ENCODE measurements at regions not wholly inside any gene's neighbourhood (a gene's known extent, or its start where the extent isn't known, plus 50 kb on each side); places are given as distances from the start of the nearest gene placed in this dataset.

DNA sequence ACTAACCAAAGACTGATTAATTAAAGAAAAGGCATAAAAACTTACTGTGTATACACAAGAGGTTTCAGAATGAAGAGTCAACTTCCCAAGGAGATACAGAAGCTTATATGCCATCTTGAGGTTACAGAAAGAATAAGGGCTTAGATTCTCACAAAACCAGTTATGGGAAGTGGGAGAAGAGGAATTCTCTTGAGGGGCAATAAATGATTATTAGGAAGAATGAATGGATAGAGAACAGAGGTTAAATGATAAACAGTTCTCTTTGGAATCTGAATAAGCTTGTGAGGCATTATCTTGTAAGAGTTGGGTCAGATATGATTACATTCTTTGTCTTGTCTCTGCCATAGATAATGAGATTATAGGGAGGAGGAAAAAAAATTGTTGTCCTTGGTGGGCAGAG lies 126.7 kb upstream of the SPATA16 start:
- TF ChIP-seq, protein P1, sequence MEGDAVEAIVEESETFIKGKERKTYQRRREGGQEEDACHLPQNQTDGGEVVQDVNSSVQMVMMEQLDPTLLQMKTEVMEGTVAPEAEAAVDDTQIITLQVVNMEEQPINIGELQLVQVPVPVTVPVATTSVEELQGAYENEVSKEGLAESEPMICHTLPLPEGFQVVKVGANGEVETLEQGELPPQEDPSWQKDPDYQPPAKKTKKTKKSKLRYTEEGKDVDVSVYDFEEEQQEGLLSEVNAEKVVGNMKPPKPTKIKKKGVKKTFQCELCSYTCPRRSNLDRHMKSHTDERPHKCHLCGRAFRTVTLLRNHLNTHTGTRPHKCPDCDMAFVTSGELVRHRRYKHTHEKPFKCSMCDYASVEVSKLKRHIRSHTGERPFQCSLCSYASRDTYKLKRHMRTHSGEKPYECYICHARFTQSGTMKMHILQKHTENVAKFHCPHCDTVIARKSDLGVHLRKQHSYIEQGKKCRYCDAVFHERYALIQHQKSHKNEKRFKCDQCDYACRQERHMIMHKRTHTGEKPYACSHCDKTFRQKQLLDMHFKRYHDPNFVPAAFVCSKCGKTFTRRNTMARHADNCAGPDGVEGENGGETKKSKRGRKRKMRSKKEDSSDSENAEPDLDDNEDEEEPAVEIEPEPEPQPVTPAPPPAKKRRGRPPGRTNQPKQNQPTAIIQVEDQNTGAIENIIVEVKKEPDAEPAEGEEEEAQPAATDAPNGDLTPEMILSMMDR (conservative IDR thresholded peaks at IDR 0.05 in 1 of 2, IDR thresholded peaks at IDR 0.05 in 1 of 2; ENCODE audit: low read depth in 1 of 2, low read length in 2 of 2): no peak
- TF ChIP-seq EZH2 (IDR thresholded peaks at IDR 0.05; ENCODE audit: low read length, missing control alignments): no peak
- no peak overlapping the region for H2AFZ ChIP-seq (ENCODE audit: low read length)
- no peak overlapping the region for H3K4me3 ChIP-seq (replicated peaks in 1 of 4; ENCODE audit: control extremely low read depth in 1 of 4, insufficient read depth in 1 of 4, low read depth in 3 of 4, low read length in 4 of 4)

DNA sequence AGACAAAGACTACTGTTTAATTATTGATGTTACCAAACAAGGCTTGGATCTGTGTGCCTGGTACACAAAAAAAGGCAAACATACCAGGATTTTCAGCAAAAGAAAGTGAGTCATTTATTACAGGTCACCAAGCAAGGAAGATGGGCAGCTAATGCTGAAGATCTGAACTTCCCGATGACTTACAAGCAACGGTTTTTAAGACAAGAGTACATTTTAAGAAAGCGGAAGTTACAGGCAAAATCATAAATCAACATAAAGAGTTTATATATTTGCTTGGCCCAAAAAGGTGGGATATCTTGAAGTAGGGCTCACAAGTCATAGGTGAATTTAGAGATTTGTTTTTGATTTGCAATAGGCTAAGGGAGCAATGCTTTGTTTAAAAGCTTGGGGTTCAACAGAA lies 125.4 kb upstream of the SPATA16 start:
- H3K36me3 ChIP-seq (ENCODE audit: control insufficient read depth, insufficient read depth, low read length): no peaks in the 10 kb centered on the region
- no peaks in the 10 kb centered on the region for H3K27me3 ChIP-seq (ENCODE audit: control insufficient read depth, insufficient read depth, low read length)
- DNase-seq (ENCODE audit: low read depth in 2 of 2): no peak
- TF ChIP-seq EZH2 (IDR thresholded peaks at IDR 0.05; ENCODE audit: low read length, missing control alignments): no peak
- TF ChIP-seq, protein P1 (conservative IDR thresholded peaks at IDR 0.05 in 1 of 2, IDR thresholded peaks at IDR 0.05 in 1 of 2; ENCODE audit: low read depth in 1 of 2, low read length in 2 of 2): no peak
- H3K9me3 ChIP-seq (ENCODE audit: control insufficient read depth, insufficient read depth, low read depth, low read length): no peaks in the 10 kb centered on the region
- no peak overlapping the region for H3K4me2 ChIP-seq (ENCODE audit: extremely low read depth, insufficient read depth, low read length)
- no peak overlapping the region for H3K4me3 ChIP-seq (replicated peaks in 1 of 4; ENCODE audit: control extremely low read depth in 1 of 4, insufficient read depth in 1 of 4, low read depth in 3 of 4, low read length in 4 of 4)
- no peaks in the 10 kb centered on the region for H3K4me1 ChIP-seq (ENCODE audit: control insufficient read depth, extremely low read depth, insufficient read depth, low read length)
- H3K79me2 ChIP-seq (ENCODE audit: control insufficient read depth, insufficient read depth, low read length): no peaks in the 10 kb centered on the region
- H4K20me1 ChIP-seq (ENCODE audit: control insufficient read depth, extremely low read depth, insufficient read depth, low read length): no peaks in the 10 kb centered on the region
- H2AFZ ChIP-seq (ENCODE audit: low read length): no peak overlapping the region
- no peak overlapping the region for H3K9ac ChIP-seq (ENCODE audit: insufficient read depth, low read length)
- H3K27ac ChIP-seq (ENCODE audit: insufficient read depth, low read length): no peak overlapping the region

More for the DNA sequence above, 126.7 kb upstream of the SPATA16 start:
- no peak for DNase-seq (ENCODE audit: low read depth in 2 of 2)
- no peak overlapping the region for H3K4me2 ChIP-seq (ENCODE audit: extremely low read depth, insufficient read depth, low read length)
- no peaks in the 10 kb centered on the region for H3K9me3 ChIP-seq (ENCODE audit: control insufficient read depth, insufficient read depth, low read depth, low read length)
- H3K4me1 ChIP-seq (ENCODE audit: control insufficient read depth, extremely low read depth, insufficient read depth, low read length): no peaks in the 10 kb centered on the region
- no peaks in the 10 kb centered on the region for H3K79me2 ChIP-seq (ENCODE audit: control insufficient read depth, insufficient read depth, low read length)
- no peaks in the 10 kb centered on the region for H3K36me3 ChIP-seq (ENCODE audit: control insufficient read depth, insufficient read depth, low read length)
- no peaks in the 10 kb centered on the region for H4K20me1 ChIP-seq (ENCODE audit: control insufficient read depth, extremely low read depth, insufficient read depth, low read length)
- no peaks in the 10 kb centered on the region for H3K27me3 ChIP-seq (ENCODE audit: control insufficient read depth, insufficient read depth, low read length)
- H3K9ac ChIP-seq (ENCODE audit: insufficient read depth, low read length): no peak overlapping the region
- no peak overlapping the region for H3K27ac ChIP-seq (ENCODE audit: insufficient read depth, low read length)

DNA sequence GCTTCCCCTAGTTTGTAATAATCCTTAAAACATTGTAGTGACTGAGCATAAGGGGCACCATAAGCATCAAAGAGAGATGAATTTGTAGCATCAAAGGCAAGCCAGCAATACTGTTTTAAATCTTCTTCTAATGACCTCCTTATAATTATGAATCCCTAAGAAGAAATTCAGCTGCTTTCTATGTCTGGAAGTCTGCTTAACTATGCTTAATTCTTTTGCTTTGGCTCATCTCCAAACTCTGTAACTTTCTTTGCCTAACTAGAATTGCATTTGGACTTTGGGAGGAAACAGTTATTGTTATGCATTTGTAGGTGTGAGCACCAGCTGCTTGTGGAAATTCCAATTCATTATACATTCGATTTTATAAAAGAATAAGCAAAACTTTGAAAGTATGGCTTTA lies 117.7 kb upstream of the SPATA16 start:
- Histone ChIP-seq H2AFZ (ENCODE audit: low read length) (no peak overlapping the region), H3K4me3 (replicated peaks in 1 of 4; ENCODE audit: control extremely low read depth in 1 of 4, insufficient read depth in 1 of 4, low read depth in 3 of 4, low read length in 4 of 4) (no peak overlapping the region), H3K9me3 (ENCODE audit: control insufficient read depth, insufficient read depth, low read depth, low read length) (no peaks in the 10 kb centered on the region), H3K79me2 (ENCODE audit: control insufficient read depth, insufficient read depth, low read length) (no peaks in the 10 kb centered on the region), H3K36me3 (ENCODE audit: control insufficient read depth, insufficient read depth, low read length) (no peaks in the 10 kb centered on the region), H4K20me1 (ENCODE audit: control insufficient read depth, extremely low read depth, insufficient read depth, low read length) (no peaks in the 10 kb centered on the region), H3K4me1 (ENCODE audit: control insufficient read depth, extremely low read depth, insufficient read depth, low read length) (no peaks in the 10 kb centered on the region), H3K27ac (ENCODE audit: insufficient read depth, low read length) (no peak overlapping the region), H3K27me3 (ENCODE audit: control insufficient read depth, insufficient read depth, low read length) (no peaks in the 10 kb centered on the region), H3K9ac (ENCODE audit: insufficient read depth, low read length) (no peak overlapping the region), H3K4me2 (ENCODE audit: extremely low read depth, insufficient read depth, low read length) (no peak overlapping the region)
- no peak for DNase-seq (ENCODE audit: low read depth in 2 of 2)
- TF ChIP-seq EZH2 (IDR thresholded peaks at IDR 0.05; ENCODE audit: low read length, missing control alignments): no peak
- TF ChIP-seq, protein P1 (conservative IDR thresholded peaks at IDR 0.05 in 1 of 2, IDR thresholded peaks at IDR 0.05 in 1 of 2; ENCODE audit: low read depth in 1 of 2, low read length in 2 of 2): no peak
